HG02610 (cell line): ENCODE measurements at regions not wholly inside any gene's neighbourhood (a gene's known extent, or its start where the extent isn't known, plus 50 kb on each side); places are given as distances from the start of the nearest gene placed in this dataset.
"Not testable (repeated sequence)": the region's sequence is repeated elsewhere in the genome, so short reads cannot be mapped to it uniquely, and the experiment has no call there.

Experiments used
- ATAC-seq: cut with Tn5 transposase; IDR thresholded peaks from one replicate; pipeline ENCODE4 v1.9.1; 2021; ENCODE audit warnings: mild to moderate bottlenecking, moderate library complexity; ENCODE audit not compliant: unreplicated experiment

DNA sequence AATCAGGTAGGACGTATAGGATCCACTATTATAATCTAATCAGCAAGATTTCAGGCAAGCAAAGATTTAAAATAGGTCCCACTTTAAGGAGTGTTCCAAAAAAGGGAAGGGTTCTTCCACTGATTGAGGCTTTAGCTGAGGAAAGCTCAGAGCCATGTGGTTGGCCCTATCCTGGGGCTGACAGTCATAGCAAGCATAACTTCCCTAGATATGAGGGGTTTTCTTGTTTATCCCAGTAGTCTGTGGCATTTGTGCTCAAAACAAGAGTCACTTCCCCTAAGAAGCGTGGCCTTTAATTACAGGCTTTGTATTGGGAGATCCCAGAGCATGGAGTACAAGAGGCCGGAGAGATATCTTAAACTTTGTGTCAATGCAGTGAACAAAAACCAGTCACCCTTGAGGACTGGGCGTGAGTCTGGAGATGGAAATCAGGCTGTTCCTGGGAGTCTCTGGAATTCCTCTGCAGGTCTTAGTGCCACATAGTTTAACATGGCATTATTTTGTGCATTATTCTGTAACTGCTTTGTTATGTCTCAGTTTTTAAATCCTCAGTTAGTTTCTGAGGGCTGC, 136.9 kb upstream of the FBXO11 start:
- no peak for ATAC-seq

DNA sequence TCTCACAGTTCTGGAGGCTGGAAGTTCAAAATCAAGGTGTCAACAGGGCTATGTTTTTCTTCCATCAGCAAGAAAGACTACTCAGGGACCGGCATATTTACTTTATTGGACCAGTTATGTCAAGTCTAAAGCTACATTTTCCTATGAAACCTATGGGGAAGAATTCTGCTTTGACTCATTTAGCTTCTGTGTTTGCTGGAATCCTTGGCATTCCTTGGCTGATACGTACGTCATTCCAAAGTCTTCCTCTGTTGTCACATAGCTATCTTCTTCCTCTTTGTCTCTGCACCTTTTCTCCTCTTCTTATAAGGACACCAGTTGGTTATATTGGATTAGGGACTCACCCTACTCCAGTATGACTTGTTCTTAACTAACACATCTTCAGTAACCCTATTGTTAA, 137.4 kb upstream of the FBXO11 start:
- no peak for ATAC-seq

DNA sequence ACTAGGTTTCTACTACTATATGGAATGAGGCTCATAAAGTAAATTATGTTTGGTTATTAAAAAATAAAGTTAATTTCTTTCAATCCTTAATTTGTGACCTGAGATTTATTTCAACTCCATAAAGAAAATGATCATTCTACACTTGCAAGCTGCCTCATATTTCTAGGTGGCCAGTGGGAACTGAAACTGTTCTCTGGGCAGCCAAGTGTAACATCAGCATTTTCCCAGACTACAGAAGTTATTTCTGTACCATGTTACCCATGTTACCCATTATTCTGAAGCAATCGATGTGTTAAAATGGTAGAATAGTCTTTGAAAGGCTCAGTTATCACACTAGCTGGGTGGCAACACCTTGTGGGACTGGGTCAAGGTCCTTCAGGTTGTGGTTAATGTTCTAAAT, 139.3 kb upstream of the FBXO11 start:
- no peak for ATAC-seq

DNA sequence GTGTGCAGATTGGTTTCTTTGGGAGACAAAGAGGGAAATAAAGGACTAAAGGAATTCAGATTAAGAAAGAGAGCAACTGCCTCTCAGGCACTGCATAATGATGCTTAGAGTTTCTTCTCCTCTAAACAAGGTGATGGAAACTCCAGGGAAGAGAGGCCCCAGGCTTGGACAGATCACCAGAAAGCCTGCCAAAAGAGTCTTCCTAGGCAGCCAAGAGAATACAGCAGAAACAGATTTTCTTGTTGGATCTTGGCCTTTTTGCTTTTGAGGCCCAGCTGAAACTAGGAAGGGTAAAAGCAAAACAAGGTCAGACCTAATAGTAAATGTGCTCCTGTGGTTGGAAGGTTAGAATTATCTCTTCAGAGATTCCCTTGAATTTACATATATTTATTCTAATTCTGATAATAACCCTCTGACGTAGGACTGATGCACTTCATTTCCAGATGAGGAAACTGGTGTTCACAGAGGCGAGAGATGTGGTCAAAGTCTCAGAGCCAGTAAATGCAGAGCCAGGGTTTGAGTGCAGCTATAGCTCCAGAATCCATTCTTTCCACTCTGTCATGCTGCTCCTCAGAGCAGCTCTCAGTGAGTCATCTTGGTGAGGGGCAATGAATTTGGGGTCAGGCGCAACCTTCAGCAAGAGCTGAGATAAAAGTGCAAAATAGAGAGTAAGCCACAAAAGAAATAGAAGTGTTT, 142.3 kb upstream of the FBXO11 start:
- ATAC-seq: no peak

DNA sequence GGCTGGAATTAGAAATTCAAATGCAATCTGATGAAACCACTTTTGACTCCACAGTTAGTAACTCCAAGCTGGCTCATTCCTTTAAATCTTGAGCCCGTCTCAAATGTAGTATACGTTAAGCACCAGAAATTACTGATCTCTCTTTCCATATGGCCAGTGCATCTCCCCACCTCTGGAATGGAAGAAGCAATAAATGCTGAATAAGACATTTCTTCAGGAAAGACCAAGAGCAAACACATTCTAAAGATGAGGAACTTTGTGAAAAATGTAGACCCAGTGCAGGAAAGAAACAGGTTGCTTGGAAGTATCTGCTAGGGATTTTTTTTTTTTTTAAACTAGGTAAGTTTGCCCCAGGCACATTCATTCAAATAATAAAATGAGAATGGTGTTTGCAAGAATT, 143.1 kb upstream of the FBXO11 start:
- no peak for ATAC-seq

DNA sequence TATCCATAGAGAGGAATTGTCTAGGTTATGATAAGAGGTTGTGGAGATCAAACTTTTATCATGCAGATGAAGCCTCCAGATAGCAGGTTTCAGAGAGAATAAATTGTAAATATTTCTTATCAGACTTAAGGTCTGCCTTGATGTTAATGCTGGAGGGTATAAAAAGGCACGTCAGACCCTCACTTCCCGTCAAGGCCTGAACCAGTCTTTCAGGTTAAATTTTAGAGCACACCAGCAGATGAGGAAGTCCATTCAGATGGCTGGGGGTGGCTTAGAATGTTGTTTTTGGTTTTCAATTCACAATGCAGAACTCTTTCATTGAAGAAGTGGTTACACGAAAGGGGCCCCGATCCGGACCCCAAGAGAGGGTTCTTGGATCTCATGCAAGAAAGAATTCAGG, 144.4 kb upstream of the FBXO11 start:
- ATAC-seq: no peak

DNA sequence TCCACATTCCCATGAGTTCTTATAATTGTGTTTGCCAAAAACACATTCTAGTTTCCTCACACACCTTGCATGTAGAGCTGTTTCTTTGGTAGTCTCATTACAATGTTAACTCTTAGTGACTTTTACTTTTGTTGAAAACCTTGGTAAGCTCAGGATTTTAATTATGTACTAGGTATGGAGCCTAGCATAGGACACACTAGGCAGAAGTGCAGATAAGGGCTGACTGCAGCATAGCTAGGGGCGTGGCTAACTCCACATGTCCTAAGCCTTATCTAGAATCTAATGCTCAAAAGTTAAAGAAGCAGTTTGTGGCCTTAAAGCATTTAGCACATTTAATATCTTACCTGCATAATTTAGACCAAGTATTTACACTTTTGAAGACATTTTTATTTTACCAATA, 153.7 kb upstream of the FBXO11 start:
- ATAC-seq: no peak

DNA sequence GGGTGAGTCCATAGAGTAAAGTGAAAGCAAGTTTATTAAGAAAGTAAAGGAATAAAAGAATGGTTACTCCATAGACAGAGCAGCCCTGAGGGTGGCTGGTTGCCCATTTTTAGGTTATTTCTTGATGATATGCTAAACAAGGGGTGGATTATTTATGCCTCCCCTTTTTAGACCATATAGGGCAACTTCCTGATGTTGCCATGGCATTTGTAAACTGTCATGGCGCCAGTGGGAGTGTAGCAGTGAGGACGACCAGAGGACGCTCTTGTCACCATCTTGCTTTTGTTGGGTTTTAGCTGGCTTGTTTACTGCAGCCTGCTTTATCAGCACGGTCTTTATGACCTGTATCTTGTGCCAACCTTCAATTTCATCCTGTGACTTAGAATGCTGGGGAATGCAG, 155.4 kb upstream of the FBXO11 start:
- not testable (repeated sequence) for ATAC-seq

DNA sequence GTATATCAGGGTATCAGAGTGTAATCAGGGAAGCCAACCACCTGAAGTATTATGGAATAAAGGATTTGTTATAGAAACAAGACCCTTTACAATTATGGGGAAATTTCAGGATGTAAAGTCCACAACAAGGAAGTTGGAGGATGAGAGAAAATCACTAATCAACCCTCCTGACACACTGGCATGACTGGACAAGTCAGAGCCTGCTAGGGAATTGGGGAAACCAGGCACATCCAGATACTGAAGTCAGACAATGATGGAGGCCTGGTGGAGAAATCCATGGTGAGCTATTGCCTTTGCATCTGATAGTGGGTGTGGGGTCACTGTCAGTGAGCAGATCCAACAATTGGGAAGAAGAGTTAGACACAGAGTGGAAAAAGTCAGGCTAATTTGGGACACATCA, 158.8 kb upstream of the FBXO11 start:
- ATAC-seq: no peak

DNA sequence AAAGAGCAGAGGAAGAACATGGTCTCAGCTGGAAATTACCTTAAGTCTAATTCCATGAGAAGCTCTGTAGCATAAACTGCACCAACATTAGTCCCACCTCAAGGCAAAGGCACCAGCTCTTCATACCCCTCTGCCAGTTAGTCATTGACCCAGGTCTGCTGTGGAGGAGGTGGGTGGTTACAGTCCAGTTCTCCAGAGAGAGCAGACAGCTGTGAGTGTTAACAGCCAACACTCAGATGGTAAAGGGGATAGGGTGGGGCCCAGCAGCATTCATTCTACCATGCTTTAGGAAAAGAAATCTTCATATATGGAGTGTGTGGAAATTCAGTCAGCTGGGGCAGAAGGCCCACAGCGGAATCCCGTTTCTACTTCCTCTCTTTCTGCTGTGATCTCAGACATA, 159.7 kb upstream of the FBXO11 start:
- no peak for ATAC-seq

DNA sequence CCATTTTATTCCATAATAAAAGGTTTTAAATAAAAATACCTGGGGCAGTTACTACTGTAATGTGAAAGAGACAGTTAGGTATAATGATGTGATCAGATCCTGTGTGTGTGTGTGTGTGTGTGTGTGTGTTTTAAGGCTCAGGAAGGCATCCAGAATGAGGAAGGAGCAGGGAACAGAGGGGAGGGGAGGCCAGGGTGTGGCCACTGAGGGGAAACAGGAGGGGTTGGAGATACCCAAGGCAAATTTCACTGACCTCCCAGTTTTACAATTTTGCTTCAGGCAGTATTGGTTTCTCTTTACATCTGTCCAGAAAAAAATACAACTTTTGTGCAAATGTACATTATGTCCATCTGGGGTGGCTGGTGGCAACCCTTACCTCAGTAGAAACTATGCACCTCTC, 163.5 kb upstream of the FBXO11 start:
- ATAC-seq: no peak

DNA sequence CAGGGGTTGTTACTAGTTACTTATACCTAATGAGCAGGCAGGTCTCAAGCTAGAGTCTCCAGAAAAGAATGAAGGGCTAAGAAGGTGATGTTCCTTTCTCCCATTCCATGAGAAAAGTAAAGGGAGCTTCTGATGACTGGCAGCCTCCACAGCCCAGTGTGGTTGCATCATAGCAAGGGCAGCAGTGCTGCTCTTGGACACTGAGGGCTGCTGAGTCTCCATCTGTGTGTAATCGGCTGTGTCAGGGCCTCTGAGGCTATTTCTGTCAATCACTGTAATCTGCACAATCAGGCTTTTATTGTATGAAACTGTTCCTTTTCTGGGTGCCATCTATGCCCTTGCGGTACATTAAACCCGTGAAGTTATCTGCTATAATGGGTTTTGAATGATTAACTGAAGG, 164.1 kb upstream of the FBXO11 start:
- no peak for ATAC-seq

DNA sequence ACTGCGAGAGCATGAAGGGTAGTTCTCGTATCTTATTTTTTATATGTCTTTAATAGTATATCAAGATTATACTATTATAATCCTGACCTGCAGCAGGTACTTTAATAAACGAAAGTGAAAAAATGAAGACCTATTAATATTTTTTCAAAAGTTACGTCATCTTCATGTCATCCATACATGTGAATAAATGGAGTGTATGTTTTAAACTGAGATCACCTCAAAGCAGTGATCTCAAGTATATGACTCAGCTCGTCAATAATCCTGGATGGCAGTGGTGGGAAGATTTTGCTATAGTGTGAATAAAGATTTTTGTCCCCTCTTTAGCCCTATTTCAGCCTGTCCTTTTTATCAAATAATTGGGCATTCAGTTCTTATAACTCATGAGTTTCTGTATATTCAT, 166.3 kb upstream of the FBXO11 start:
- no peak for ATAC-seq

DNA sequence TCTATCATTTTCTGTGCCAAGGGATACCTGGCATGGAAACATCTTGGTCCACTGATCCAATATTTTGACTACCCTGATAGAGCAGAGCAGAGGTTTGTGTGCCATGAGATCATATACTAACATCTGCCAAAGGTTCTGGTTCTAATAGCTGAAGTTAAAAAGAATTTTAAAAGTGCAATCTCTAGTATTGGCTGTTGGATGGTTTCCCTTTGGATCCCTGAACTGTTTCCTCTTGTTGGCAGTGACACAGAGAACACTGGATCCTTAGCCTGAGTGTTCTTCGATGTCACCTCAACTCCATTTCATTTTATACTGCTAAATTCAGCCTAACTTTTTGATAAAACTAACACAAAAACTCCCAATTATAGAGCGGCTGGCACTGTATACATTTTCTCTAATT, 169.3 kb upstream of the FBXO11 start:
- ATAC-seq: no peak

DNA sequence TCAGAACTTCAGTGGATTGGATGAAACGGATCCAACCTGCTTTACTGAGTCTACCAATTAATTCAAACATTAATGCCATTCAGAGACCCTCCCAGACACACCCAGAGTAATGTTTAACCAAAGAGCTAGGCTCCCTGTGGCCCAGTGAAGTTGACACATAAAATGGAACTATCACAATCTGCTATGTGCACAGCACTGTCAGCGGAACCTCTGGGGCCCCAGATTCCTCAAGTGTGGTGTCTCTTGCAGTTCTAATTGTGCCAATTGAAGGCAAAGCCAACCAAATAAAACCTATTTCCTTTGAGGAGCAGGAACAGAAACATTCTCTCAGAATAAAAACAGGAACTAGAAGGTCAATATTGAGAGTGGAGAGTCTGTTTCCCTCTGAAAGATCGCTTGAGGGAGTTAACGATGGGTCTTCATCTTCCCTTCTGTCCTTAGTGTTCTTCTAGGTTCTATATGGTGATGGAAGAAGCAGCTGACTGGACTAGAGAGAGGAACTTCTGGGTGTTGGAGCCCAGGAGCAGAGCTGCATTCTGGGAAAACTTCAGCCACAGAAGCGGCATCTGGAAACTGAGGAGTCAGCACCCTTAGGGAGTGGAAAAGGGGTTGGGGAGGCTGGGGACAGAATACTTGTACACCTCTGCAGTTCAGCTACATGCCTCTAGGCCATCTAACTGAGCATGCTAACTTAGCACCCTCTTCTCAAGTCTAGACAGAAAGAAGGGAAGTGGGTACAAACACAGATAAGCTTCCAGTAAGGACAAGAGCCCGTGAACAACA, 174.4 kb upstream of the FBXO11 start:
- no peak for ATAC-seq

DNA sequence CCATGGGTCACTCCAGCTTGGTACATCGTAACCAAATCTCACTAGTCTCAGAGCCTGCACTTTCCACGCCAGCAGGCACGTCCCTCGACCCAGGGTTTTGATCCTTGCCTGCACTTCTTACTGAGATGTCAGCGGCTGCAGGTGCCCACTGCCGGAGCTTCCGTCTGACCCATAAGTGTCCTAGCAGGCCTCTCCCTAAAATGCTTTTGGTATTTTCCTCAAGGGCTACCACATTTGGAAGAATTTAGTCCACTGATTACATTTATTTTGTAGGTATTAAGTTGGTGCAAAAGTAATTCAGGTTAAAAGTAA, 175.0 kb upstream of the FBXO11 start:
- no peak for ATAC-seq

DNA sequence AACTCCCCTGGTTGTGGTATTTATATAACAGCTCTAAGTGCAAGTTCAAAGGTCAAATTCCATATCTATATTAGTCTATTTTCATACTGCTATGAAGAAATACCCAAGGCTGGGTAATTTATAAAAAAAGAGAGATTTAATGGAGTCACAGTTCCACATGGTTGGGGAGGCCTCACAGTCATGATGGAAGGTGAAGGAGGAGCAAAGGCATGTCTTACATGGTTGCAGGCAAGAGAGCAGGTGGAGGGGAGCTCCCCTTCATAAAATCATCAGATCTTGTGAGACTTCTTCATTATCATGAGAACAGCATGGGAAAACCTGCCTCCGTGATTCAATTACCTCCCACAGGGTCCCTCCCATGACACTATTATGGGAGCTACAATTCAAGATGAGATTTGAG, 179.6 kb upstream of the FBXO11 start:
- no peak for ATAC-seq

DNA sequence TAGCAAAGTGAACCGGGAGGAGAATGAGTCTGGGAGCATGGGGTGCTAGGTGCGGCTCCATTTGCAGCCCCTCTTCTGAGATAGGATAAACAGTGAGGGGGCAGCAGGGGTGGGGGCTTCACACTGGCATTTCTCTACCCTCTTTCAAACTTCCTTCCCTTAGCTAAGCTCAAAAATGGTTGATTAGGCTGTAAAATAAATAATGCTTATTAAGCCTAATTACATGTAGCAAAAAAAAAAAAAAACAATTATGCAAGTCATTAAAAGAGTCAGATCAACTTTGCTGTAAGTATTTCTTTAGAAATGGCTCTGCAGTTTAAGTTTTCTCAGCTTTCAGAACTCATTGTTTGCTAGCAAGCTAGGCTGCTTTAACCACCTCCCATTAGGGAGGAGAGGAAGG, 182.7 kb upstream of the FBXO11 start:
- no peak for ATAC-seq

DNA sequence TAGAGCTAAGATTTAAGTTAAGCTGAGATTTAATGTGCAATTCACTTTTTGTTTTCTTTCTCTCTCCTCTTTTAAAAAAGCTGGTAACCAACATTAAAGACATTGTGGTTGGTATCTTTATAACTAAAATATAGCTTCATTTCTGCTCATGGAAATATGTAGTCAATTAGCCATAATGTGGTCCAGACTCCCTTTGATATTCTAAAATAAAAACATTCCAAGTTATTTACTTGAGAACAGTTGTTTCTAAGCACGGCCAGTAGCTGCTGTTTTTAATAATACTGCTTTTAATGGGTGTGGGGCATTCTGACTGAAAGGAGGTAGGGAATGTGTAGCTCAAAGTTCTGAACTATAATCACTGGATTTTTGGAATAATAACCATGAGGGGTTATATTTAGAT, 183.3 kb upstream of the FBXO11 start:
- no peak for ATAC-seq

DNA sequence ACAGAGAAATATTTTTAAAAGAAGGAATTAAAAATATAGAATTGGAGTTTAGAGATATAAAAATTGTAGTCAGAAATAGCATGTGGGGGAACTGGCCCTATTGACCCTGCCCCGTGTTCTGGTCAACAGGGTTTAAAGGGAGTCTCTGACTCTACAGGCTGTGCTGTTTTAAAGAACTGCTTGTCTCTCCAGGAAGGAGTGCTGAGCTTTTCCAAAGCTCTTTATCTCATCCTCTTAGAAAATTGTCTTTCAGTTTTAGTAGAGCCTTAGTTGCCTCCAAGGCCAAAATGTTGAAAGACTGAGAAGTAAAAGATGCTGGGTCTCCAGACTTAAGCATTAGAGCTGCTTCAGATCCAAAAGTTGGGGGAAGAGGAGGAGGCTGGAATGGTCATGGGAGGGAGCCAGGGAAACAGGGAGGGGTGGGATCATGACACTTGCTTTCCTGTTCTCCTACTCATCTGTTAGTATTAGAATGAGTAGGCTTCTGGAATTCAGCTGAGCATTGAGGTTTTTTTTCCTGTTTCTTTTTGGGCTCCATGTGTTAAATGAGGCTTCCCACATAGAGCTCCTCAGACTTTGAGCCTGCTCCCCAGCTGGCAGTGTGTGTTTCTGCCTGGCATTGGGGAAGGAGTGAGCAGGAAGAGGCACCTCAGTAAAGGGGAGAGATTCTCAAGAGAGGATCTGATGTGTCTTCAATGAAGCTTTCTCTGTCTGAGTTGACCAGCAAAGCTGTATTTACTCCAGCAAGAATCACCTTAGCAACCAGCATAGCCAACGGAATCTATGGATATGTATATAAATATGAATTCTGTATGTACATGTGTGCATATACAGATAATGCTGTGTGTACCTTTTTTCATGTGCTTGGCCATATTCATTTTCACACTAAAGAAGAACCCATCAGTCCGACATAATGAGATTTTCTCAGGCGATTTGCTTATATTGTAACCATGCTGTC, 186.8 kb upstream of the FBXO11 start:
- ATAC-seq: no peak

DNA sequence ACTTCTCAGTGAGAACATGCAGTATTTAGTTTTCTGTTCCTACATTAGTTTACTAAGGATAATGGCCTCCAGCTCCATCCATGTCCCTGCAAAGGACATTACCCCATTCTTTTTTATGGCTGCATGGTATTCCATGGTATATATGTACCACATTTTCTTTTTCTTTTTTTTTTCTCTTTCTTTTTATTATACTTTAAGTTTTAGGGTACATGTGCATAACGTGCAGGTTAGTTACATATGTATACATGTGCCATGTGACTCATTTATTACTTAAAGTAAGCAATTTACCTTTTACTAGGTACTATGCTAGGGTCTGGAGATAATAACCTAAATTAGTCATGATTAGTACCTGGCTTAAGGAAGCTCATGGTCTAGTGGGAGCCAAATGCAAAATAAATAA, 190.5 kb upstream of the FBXO11 start:
- ATAC-seq: not testable (repeated sequence)
